Stimulated activated CD8-positive, alpha-beta memory T cell treated with anti-CD3 and anti-CD28 coated beads, Interleukin-4, amount 100 ng/mL, for 4 hours (primary cell): ENCODE measurements at regions not wholly inside any gene's neighbourhood (a gene's known extent, or its start where the extent isn't known, plus 50 kb on each side); places are given as distances from the start of the nearest gene placed in this dataset.

Source experiments
- DNase-seq, 2 donors: peaks; one replicate each; pipeline ENCODE4 v3.0.0-alpha.2; 2020; ENCODE audit warnings: low read depth in 2 of 2, low spot score in 1 of 2

DNA sequence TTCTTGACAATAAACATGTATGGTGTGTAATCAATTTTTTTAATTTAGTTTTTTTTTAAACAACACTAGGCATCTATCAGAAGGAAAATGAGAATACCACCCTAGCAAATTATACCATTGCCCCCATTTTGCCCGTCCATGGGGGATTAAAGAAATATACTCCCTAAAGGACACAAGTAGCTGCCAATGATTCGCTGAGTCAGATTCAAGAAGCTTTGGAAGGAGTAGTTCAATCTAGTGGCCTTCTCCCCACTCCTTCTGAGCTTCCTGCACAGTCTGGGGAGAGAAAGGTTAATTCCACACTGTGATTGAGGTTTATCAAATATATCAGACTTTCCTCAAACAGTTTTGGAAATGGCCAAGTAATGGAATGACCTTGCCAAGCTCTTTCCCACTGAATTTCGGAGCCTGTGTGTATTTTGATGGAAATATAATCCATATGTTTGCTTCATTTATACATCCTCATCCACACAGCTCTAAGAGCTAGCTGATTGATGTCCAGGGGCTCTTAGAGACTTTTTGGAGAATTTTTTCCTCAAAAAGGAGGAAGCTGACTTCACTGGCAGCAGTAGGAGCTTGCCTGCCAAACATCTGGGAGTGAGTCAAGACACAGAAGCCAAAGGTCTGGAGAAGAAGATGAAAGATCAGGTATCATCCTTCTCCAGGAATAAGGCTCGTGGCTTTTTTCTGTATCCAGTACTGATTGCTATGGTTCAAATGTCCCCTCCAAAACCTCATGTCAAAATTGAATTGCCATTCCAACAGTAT, 478.5 kb upstream of the PROK2 start:
- DNase-seq: no peak

GRCh38 chr3:72262736-72263135, 477.8 kb upstream of the PROK2 start:
- DNase-seq: no peak

GRCh38 chr3:72261566-72262564, 476.9 kb upstream of the PROK2 start:
- DNase-seq: no peak

DNA sequence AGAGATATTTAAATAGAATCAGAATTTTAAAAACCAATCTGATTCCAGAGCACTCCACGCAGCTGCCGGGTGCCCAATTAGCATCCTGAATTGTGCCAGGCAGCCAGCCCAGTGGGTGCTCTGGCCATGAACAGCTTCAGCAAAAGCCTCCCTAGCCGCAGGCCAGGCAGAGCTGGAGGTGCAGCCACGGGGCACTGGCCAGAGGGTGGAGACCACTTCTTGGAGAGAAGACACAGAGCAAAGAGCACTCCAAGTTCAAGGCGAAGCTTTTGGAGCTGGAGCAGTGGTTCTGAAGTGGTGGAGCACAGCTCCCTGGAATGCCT, 475.6 kb upstream of the PROK2 start:
- no peak for DNase-seq

DNA sequence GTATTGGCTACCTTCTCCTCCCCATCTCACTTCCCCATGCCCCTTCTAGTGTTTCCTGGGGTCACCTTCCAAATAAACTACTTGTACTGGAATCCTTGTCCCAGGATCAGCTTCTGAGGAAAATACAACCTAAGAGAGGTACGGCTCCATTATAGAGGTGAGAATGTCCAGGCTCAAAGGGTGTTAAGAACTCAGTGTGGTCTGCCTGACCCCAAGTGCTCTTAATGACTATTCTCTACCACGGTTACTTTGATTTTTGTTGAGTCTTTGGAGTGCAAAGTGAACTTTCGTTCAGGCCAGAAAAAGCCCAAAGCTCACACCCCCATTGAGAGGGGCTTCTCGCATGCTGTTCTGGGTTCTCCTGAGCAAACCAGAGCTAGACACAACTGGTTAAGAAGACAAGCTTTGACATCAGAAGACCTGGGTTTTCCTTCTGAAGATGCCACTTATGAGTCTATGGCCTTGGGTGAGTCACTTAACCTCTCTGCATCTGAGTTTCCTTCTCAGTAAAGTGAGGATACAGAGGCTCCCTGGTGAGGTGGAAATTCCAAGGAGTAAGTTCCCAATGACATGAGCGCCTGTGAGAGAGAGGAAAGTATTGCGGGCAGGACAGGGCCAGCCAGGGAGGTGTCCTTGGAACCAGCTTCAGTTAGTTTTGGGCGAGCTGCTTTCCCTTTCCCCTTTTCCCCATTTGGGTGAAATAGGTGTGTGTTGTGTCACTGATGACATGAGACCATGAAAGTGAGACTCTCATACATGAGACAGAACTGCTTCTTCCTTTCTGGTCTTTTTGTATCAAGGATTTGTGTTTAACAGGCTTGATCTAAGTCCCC, 475.0 kb upstream of the PROK2 start:
- no peak for DNase-seq

DNA sequence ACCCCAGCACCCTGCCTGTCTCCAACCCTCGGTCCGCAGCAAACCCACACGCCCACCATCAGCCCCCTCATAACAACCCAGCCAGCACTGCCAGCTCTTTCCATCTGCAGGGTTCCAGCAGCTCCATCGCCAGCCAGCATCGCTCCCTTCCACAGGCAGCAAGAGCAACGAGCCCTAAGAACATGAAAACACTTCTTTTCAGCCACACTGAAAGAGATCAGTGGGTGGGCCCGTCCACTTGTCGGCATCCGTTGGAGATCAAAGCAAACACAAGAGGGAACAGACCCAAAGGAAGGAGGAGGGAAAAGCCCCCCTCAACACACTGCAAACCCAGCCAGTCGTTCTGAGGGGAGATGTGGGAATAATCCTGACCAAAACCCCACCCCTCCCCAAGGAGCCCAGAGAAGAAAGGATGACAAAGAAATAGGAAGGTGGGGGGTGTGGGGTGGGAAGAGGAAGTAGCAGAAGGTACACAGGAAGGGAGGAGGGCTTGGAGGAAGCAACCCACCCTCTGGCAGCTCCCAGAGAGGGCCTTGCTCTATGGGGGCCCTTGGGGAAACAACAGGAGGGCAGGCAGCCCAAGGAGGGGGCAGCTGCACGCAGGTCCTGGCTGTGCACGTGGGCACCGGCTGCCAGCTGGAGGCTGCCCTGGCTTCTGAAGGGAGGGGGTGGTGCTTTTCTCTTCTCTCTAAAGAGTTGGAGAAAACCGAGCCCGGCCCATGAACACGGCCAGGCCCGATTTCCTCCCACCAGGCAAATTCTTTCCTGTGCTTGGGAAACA, 473.6 kb upstream of the PROK2 start:
- DNase-seq: no peak

GRCh38 chr3:72257738-72258137, 472.8 kb upstream of the PROK2 start:
- DNase-seq: no peak

- DNase-seq: no peak
Observed at GRCh38 chr3:72257203-72257602, 472.3 kb upstream of the PROK2 start.

GRCh38 chr3:72256716-72257115, 471.8 kb upstream of the PROK2 start:
- DNase-seq: no peak

GRCh38 chr3:72255791-72256559, 471.0 kb upstream of the PROK2 start:
- peak in 1 of 2 donors; percentile 5 for DNase-seq

DNA sequence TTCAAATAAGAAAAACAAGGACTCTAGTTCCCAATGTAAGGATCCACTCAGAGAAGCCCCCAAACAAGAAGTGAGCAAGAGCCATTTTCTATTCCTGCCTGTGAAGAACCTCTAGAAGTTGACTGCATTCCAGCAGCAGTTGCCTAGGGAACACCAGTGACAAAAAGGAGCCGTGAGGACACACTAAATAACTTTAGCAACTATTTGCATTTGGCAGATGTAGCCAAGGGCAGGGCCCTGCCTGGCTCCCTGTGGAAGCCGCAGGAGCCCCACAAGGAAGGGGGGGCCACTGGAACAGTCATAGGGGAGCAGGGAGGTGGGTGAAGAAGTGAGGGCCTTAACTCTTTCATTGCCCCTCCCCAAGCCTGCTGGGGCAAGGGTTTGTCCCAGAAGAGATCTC, 470.2 kb upstream of the PROK2 start:
- no peak for DNase-seq

DNA sequence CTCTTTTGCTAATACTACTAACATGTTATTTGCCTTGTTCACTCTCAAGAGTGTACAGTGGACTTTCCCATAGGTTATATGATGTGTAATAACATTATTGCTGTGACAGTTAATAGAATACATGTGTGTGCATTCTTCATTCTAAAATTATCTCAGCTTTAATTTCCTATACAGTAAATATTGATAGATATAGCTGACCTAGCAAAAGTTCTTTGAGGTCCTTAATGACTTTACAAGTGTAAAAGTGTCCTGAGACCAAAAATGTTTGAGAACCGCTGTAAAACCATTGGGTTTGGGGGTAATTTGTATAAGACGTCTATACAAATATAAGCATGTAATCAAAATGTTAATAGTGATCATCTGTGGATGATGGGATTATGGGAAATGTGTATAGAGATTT, 469.5 kb upstream of the PROK2 start:
- no peak for DNase-seq

- no peak for DNase-seq
Observed at GRCh38 chr3:72250725-72251124, 465.8 kb upstream of the PROK2 start.

DNA sequence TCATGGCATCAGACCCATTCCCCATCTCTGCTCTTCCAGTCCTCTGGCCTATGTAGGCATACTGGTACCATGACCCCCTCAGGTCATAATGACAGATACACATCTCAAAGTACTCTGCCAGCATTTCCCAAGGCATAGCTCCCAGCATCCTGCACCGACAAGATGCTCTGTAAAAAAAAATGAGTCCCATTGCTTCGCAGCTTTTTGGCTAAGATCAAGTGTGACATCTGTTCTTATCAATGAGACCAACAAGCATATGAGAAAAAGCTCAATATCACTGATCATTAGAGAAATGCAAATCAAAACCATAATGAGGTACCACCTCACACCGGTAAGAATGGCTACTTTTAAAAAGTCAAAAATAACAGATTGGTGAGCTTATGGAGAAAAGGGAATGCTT, 463.9 kb upstream of the PROK2 start:
- DNase-seq: no peak

GRCh38 chr3:72248389-72248761, 463.4 kb upstream of the PROK2 start:
- DNase-seq: no peak

DNA sequence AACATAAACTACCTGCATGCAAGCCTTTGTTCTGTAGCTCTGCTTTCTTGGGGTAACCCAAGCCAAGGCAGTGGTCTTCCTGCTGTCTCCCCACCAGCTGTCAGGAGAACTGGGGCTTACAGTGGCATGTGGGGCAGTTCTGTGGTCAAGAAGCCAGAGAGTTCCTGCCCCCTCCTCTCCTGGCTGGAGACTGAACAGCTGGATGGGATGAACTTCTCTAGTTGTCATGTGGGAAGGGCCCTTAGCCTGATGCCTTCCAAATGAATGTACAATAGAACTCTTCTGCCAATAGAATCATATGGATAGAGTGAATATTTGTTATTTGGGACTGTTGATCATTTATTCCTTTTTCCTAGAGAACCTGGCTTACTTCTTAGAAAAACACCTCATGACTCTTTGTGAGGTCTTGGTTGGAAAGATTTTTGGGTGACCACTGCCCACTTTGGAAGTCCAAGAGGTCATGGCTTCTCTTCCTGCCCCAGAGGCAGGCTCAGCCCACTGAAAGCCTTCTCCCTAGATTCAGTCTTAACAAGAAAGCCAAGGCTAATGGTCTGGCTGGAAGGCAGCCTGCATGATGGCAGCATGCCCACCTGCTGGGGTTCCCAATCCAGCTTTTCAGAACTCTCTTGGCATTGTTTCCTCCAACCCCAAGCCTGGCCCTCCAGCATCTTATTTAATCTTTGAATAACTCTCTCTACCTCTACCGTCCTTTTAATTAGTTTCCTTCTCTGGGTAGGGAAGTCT, 462.9 kb upstream of the PROK2 start:
- DNase-seq: no peak

- no peak for DNase-seq
Observed at GRCh38 chr3:72247126-72247525, 462.2 kb upstream of the PROK2 start.

GRCh38 chr3:72246685-72247084, 461.7 kb upstream of the PROK2 start:
- no peak for DNase-seq

GRCh38 chr3:72245183-72245811, 460.3 kb upstream of the PROK2 start:
- DNase-seq: no peak
